ENCODE measurements at regions not wholly inside any gene's neighbourhood (a gene's known extent, or its start where the extent isn't known, plus 50 kb on each side); places are given as distances from the start of the nearest gene placed in this dataset.
"Not testable (repeated sequence)": the region's sequence is repeated elsewhere in the genome, so short reads cannot be mapped to it uniquely, and the experiment has no call there.

DNA sequence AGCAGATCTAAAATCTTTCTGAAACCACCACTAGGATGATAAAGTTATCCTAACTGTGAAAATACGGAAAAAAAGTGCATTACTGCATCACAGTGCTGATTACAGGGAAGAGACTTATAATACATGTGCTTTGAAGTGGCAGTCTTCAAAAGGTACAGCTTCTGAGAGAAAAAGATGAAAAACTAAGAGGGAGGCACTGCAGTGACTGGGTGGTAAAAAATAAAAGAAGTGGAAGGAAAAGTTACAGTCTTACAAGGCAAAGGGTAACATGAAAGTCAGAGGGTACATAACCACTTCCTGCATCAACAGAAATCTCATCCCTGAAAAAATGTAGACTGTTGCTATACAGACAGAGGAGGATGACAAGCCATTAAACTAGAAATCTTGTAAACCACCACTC lies 465.3 kb downstream of the ACTR3B start:
- DNase-seq: no peak

GRCh38 chr7:153245136-153245535 lies 485.6 kb downstream of the ACTR3B start:
- not testable (repeated sequence) for DNase-seq

DNA sequence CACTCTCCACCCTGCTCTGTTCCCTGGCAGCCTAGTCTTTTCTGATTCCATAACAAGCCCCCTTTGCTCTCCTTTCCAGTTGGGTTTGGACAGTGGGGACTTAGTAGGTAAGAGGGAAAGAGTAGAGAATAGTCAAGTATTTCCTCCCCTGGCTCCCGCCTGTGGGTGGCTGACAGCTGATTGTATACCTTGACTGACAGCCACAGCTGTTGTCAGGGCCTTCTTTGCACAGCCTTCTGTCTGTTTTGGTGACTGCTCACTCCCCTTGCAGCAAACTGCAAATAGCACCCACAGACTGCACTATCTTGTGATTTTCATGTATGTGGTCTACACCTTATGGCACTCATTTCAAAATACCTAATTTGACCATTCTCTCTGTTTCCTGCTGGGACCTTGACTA lies 486.3 kb downstream of the ACTR3B start:
- DNase-seq: peak; percentile 2

DNA sequence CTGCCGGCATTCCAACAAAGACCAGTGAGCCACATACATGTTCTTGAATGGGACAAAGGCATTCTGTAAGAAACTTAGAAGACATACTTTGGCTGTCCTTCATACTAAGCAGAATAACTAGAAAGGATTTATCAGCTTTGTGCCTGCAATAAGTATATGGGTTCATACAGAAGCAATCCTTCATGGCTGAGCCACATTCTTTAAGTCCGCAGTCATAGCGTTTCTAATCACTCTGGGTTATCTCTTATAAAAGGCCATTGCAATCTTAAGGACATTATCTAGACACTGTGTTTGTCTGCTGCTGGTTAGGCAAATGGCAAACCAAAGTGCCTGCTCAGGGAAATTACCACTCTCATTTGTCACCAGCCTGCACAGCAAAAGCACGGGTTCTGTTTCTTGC lies 488.4 kb downstream of the ACTR3B start:
- DNase-seq: no peak

DNA sequence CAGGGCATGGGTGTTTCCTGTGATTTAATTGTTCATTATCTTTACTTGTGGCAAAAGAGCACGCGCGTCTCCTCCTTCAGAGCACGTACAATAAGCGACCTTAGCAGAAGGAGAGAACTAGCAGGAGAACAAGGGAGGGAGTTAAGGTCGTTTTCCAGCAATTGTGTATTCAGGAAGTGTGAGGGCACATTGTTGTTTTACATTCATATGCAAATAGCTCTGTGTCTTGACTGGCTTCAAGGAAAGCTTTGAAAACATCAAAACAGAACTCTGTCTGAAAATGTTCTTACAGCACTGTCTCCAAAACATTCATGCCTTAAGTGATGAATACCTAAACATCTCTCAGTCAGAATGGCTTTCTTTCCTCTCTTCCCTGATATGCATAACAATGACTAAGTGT lies 499.1 kb downstream of the ACTR3B start:
- DNase-seq: no peak

GRCh38 chr7:153276394-153276793 lies 516.8 kb downstream of the ACTR3B start:
- no peak for DNase-seq

DNA sequence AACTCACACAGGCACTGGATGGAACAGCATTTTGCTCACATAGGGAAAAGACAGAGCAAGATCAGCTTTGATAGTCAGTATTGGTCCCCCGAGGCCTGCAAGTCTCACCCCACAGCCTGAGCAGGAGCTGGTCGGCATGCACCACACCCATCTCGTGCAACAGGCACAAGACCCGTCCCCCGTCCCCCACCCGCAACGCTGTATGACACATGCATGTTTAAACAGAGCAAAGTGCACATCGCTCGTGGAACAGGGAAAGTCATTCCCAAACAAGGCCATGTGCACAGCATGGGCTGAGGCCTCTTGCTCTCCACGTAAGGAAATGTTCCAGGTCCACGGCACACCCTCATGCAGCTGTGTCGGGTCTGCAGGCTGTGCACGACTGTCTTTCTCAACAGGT lies 527.2 kb downstream of the ACTR3B start:
- DNase-seq: no peak

GRCh38 chr7:153290066-153290465 lies 530.5 kb downstream of the ACTR3B start:
- DNase-seq: no peak

- no peak for DNase-seq
Observed at GRCh38 chr7:153297141-153297540, 537.6 kb downstream of the ACTR3B start.

- DNase-seq: peak; percentile 96
Observed at GRCh38 chr7:153301936-153302335, 542.4 kb downstream of the ACTR3B start.

GRCh38 chr7:153320005-153320404 lies 560.5 kb downstream of the ACTR3B start:
- no peak for DNase-seq

DNA sequence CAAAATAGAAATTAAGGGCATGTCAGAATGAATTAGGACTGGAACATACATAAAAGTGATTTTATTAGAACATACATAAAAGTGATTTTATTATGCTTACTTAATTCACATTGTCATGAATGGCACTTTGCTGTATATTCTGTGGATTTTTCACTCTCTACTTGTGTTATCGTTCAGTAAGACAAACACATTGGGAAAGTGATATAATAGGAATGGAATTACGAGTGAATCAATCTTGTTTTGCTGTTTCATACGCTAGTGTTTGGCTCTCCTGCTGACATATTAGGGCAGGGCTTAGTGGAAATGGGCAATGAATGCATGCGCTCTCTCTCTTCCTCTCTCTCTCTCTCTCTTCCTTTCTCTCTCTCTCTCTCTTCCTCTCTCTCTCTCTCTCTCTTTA lies 561.1 kb downstream of the ACTR3B start:
- no peak for DNase-seq

- peak; percentile 67 for DNase-seq
Observed at GRCh38 chr7:153322991-153323390, 563.4 kb downstream of the ACTR3B start.

GRCh38 chr7:153324094-153324493 lies 564.5 kb downstream of the ACTR3B start:
- DNase-seq: no peak

DNA sequence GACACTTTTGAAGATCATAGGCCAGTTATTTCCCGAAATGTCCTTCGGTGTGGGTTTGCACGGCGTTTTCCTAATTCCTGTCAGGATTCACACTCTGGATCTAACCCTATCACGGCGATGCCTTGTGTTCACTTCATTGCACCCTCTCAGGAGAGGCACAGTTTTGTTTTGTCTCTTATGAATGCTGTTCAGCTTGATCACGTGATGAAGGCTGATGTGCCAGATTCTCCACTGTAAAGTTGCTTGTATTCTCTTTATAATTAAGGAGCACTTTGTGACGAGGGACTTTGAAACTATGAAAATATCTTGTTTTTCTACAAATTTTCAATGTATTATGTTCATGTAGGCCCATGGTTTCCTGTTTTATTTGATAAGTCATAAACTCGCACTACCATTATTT lies 568.1 kb downstream of the ACTR3B start:
- DNase-seq: no peak

- DNase-seq: no peak
Observed at GRCh38 chr7:153331427-153331826, 571.9 kb downstream of the ACTR3B start.

DNA sequence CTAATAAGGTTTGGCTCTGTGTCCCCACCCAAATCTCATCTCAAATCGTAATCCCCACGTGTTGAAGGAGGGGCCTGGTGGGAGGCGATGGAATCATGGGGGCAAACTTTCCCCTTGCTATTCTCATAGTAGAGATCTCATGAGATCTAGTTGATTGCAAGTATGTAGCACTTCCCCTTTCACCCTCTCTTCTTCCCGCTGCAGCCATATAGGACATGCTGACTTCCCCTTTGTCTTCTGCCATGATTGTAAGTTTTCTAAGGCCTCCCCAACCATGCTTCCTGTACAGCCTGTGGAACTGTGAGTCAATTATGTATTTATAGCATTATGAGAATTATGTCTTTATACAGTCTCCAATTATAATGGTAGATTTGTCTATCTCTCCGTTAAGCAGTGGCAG lies 594.5 kb downstream of the ACTR3B start:
- no peak for DNase-seq

GRCh38 chr7:153370092-153370491 lies 610.5 kb downstream of the ACTR3B start:
- no peak for DNase-seq

- no peak for DNase-seq
Observed at GRCh38 chr7:153380636-153381035, 621.1 kb downstream of the ACTR3B start.

DNA sequence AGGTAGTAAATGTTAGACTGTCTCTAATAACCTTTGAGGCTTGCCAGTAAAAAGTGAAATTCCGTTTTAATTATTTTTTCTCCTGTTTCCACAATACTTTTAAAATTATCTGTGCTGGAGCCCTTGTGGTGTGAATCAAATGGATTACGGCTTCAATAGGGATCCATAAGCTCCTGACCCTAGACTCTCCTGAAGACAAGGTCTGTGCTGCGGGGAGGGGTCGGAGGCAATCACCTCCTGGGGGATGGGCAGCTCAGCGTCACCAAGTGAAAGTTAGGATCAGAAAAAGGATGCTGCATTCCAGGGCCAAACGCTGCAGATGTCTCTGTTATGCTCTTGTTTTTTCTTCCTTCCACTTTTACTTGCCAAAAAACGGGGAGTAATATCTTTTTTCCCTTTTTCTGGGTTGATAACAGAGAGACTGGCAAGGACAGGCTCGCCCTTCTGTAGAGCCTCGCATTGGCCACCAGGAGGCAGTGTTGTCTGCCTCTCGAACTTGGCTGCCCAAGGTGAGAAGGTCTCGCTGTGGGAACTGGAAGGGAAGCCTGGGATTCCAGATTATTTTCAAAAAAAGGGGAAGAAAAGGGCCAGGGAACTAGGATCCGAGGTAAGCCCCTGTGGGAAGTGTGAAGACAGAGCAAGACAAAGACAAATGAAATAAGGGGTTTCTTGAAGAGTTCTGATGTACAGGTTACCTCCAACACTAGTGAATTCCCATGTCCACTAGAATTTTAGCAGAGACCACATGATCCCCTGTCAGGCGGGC lies 621.9 kb downstream of the ACTR3B start:
- DNase-seq: peak; percentile 88

DNA sequence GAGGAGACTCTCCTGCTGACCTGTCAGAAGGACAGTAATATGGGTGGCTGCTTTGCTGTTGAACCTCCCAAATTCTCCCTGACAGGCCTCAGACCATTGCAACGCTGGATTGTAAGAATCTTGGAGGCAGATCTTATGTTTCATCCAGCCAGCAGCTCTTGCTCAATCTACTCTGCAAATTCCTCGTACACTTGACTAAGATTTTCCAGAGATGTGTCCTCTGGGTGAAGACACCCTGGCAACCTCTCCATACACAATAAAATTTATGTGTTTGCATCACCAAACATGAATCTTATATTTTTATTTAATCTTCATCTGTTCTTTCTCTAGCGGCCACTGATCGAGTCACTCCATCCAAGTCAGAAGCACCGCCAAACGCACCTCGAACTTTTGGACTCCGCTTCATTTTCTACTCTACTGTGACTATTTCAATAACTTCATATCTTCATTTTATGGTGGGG lies 623.1 kb downstream of the ACTR3B start:
- no peak for DNase-seq

DNA sequence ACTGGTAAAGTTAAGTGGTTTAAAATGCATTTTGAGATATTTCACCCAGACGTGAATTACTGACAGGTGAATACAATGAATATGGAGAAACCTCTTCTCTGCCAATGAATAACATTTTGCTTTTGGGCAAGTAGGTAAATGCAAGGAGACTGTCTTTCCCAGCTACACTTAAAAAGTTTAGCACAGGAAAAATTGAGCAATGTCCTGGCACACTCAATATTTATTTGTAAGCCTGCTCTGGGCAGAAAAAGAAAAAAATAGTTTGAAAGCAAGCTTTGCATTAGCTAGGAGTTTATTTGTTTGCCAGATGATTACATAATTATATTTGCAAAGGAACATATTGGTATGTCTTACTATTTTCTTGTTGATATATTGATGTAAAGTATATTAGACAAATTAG lies 624.2 kb downstream of the ACTR3B start:
- DNase-seq: no peak

- no peak for DNase-seq
Observed at GRCh38 chr7:153385502-153385901, 626.0 kb downstream of the ACTR3B start.

GRCh38 chr7:153386556-153386955 lies 627.0 kb downstream of the ACTR3B start:
- DNase-seq: no peak

GRCh38 chr7:153388611-153389010 lies 629.1 kb downstream of the ACTR3B start:
- no peak for DNase-seq
